ENCODE measurements at regions not wholly inside any gene's neighbourhood (a gene's known extent, or its start where the extent isn't known, plus 50 kb on each side); places are given as distances from the start of the nearest gene placed in this dataset.

GRCh38 chr2:146873646-146874259, 971.1 kb upstream of the ACVR2A start:
- Mint-ChIP-seq H3K9me3 (no peaks in the 10 kb centered on the region), H3K4me1 (no peaks in the 10 kb centered on the region), H3K4me3 (no peak overlapping the region), H3K27ac (no peak overlapping the region), H3K27me3 (ENCODE audit: low read depth) (no peaks in the 10 kb centered on the region), H3K36me3 (ENCODE audit: insufficient read depth in 1 of 3, low read depth in 3 of 3) (no peaks in the 10 kb centered on the region)
- Histone ChIP-seq H4K8ac (replicated peaks; ENCODE audit: insufficient read length, low read depth, low read length) (no peak overlapping the region), H2AFZ (ENCODE audit: low read length) (no peak overlapping the region), H3K4me1 (ENCODE audit: insufficient read depth, low read length) (no peaks in the 10 kb centered on the region), H3K27me3 (ENCODE audit: insufficient read depth, low read length) (no peaks in the 10 kb centered on the region), H3K23me2 (ENCODE audit: insufficient read length, low read depth, low read length, poor library complexity, severe bottlenecking) (no peaks in the 10 kb centered on the region), H4K20me1 (ENCODE audit: control insufficient read depth, insufficient read depth, insufficient read length) (no peaks in the 10 kb centered on the region), H4K5ac (ENCODE audit: insufficient read length, low read depth, low read length) (no peak overlapping the region), H3K9me3 (ENCODE audit: control insufficient read depth, low read depth, low read length) (no peaks in the 10 kb centered on the region), H3K14ac (ENCODE audit: insufficient read depth, low read length) (no peak overlapping the region), H3K56ac (ENCODE audit: insufficient read length, low read depth, low read length) (no peak overlapping the region), H4K91ac (ENCODE audit: insufficient read length, low read depth, low read length) (no peak overlapping the region), H3K18ac (ENCODE audit: insufficient read length, low read depth, low read length) (no peak overlapping the region), H2BK12ac (ENCODE audit: insufficient read length, low read depth, low read length) (no peak overlapping the region), H3K4ac (ENCODE audit: low read depth, low read length) (no peak overlapping the region), H3K79me1 (ENCODE audit: insufficient read depth, low read depth, low read length, poor library complexity, severe bottlenecking) (no peaks in the 10 kb centered on the region), H2BK120ac (ENCODE audit: low read depth, low read length, poor library complexity, severe bottlenecking) (no peak overlapping the region), H2BK5ac (ENCODE audit: insufficient read length, low read length) (no peak overlapping the region), H2BK20ac (ENCODE audit: low read depth, low read length, poor library complexity, severe bottlenecking) (no peak overlapping the region), H3K23ac (ENCODE audit: insufficient read length, low read depth, low read length) (no peak overlapping the region), H2AK5ac (ENCODE audit: insufficient read length, low read length) (no peak overlapping the region), H3T11ph (ENCODE audit: low read length) (no peak overlapping the region), H3K79me2 (ENCODE audit: insufficient read depth, low read length) (no peaks in the 10 kb centered on the region), H3K4me2 (ENCODE audit: insufficient read depth, insufficient read length, low read length) (no peak overlapping the region), H3K27ac (ENCODE audit: insufficient read length, low read depth, low read length) (no peak overlapping the region), H2BK15ac (ENCODE audit: low read depth, low read length) (no peak overlapping the region), H3K9ac (ENCODE audit: extremely low read depth, insufficient read length, low read length) (no peak overlapping the region)
- no CpG with 5 or more reads among the region's 3 CpGs for WGBS (ENCODE audit: extremely low coverage, insufficient read length, low lambda C conversion rate)
- TF ChIP-seq, protein P1, sequence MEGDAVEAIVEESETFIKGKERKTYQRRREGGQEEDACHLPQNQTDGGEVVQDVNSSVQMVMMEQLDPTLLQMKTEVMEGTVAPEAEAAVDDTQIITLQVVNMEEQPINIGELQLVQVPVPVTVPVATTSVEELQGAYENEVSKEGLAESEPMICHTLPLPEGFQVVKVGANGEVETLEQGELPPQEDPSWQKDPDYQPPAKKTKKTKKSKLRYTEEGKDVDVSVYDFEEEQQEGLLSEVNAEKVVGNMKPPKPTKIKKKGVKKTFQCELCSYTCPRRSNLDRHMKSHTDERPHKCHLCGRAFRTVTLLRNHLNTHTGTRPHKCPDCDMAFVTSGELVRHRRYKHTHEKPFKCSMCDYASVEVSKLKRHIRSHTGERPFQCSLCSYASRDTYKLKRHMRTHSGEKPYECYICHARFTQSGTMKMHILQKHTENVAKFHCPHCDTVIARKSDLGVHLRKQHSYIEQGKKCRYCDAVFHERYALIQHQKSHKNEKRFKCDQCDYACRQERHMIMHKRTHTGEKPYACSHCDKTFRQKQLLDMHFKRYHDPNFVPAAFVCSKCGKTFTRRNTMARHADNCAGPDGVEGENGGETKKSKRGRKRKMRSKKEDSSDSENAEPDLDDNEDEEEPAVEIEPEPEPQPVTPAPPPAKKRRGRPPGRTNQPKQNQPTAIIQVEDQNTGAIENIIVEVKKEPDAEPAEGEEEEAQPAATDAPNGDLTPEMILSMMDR (conservative IDR thresholded peaks at IDR 0.05): no peak
- DNase-seq: no peak
